ENCODE measurements at regions not wholly inside any gene's neighbourhood (a gene's known extent, or its start where the extent isn't known, plus 50 kb on each side); places are given as distances from the start of the nearest gene placed in this dataset.

- TF ChIP-seq CTCF (IDR thresholded peaks at IDR 0.05), result no peak
- TF ChIP-seq POLR2A (IDR thresholded peaks at IDR 0.05; ENCODE audit: low read depth), result no peak
- no peak for TF ChIP-seq EP300 (IDR thresholded peaks at IDR 0.05)
These were observed 135.3 kb downstream of the RPLP1 start for GRCh38 chr15:69587723-69588426.

Measured in esophagus muscularis mucosa (tissue), 4 donors.